ACHN (cell line): ENCODE measurements at regions not wholly inside any gene's neighbourhood (a gene's known extent, or its start where the extent isn't known, plus 50 kb on each side); places are given as distances from the start of the nearest gene placed in this dataset.
A peak's percentile ranks its signal among the peaks of the same experiment; 100 is the strongest.
"Not testable (repeated sequence)": the region's sequence is repeated elsewhere in the genome, so short reads cannot be mapped to it uniquely, and the experiment has no call there.

Experiments used
- DNase-seq: peaks from one replicate; pipeline ENCODE4 v3.0.0-alpha.2; 2015
- in situ Hi-C: cut with HindIII; loops from 2 replicates; pipeline ENCODE4 v1.10.0; 2017; ENCODE audit warnings: low sequenced_read_pairs, low pct_ligation_motif_present, low pct_unique_long_range_greater_than_20kb

DNA sequence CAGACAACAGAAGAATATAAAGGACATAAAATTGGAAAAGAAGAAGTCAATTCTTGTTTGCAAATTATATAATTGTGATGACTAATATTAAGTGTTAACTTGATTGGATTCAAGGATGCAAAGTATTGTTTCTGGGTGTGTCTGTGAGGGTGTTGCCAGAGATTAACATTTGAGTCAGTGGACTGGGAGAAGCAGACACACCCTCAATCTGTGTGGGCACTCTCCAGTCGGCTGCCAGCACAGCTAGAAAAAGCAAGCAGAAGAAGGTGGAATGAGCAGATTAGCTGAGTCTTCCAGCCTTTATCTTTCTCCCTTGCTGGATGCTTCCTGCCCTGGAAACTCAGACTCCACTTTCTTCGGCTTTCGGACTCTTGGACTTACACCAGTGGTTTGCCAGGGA is 51.7 kb downstream of the UBE2NL start:
- in situ Hi-C loops, result no loop called here
- no peak for DNase-seq

DNA sequence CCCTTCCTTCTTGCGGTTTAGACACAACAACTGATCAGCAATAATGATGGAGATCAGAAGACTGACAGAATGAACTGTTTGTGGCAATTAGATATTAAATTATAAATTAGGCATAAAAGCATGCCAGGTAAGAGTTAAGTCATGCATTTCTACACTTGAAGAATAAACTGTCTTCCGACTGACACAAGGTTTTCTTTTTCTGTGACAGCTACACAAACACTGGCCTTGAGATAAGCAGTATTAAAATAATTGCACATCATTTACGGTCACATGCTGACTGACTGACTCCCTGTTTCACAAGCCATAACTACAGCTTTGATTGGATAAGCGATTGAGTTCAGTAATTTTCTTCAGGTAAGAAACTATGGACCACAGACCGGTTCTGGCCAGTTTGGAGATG is 56.2 kb downstream of the UBE2NL start:
- DNase-seq, result no peak
- in situ Hi-C loops, result no loop called here

DNA sequence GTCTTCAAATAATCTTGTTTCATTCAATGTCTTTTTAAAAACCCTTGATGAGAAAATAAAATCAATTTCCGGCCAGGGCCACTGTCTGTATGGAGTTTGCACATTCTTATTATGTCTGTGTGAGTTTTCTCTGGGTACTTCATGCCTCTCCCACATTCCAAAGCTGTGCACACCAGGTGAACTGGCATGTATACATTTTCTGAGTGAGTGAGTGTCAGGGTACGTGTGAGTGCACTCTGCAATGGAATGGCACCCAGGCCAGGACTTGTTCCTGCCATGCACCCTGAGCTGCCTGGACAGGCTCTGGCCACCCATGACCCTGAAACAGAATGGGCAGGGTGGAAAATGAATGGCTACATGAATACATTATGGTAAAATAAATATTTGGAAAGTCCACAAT is 61.3 kb downstream of the UBE2NL start:
- no peak for DNase-seq

DNA sequence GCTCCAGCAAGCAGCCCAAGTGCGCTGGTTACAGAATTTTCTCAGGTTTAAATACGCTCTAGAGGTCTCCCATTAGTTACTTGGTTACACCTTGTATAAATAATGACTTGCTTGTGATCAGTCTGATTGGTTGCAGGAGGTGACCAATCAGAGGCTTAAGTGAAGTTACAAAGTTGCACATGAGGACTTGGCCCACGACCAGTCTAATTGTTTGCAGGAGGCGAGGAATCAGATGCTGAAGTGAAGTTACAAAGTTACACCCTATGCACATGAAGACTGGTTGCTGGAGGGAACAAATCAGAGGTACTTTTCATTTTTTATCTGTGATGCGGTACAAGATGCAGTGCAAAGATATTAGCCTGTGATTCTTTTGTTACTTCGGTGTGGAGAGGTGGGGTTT is 80.7 kb downstream of the UBE2NL start:
- in situ Hi-C loops, result no loop called here
- DNase-seq, result no peak

More for the DNA sequence above, 61.3 kb downstream of the UBE2NL start:
- in situ Hi-C loops, result no loop called here

DNA sequence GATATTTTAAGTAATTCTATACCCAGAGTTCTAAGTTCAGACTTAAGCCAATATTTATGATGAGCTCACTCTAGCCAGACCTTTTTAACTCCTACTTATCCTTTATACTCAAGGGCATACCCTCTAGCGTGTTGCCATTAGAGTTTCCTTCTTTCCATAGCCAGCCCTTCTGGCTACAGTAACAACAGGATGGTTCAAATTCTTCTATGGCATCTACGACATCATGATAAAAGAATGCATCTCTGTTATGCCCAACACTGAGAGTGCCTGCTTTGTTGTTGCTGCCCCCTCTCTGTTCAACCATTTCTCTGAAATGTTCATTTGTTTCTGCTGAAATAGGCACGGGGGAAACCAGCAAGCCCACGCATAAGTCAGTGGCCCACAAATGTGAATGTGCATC is 104.5 kb downstream of the UBE2NL start:
- peak; percentile 39 for DNase-seq
- in situ Hi-C loops, result no loop called here

DNA sequence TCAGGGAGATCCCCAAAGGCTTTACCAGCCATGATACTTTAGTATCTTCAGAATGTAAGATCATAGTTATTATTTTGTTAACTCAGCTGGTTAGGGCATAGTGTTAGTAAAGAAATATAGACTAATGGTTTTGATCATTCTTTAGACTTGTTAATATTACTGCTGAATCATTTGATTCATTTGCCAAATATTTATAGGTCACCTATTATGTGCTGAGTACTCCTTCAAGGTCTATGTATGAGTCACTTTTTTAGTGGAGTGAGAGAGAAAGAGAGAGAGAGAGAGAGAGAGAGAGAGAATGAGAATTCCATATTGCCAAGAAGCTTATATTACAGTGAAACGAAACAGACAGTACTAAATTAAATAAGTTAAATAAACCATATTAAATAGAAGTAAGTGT is 110.3 kb downstream of the UBE2NL start:
- in situ Hi-C loops, result no loop called here
- DNase-seq, result peak; percentile 47

DNA sequence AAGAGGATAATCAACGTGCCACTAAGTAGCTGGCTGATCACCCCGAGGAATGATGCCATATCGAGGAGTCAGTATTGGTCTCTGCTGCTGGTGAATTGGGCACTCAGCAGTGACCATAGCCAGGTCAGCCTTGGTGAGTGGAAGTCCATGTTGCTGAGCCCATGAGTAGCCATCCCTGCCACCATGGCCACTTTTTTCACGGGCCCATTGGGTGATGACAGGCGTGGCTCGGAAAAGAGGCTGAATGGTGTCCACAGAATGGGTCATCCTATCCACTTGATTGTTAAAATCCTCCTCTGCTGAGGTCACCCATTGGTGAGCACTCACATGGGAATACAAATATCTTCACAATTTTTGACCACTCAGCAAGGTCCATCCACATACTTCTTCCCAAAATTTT is 114.4 kb downstream of the UBE2NL start:
- DNase-seq, result no peak
- in situ Hi-C loops, result no loop called here

DNA sequence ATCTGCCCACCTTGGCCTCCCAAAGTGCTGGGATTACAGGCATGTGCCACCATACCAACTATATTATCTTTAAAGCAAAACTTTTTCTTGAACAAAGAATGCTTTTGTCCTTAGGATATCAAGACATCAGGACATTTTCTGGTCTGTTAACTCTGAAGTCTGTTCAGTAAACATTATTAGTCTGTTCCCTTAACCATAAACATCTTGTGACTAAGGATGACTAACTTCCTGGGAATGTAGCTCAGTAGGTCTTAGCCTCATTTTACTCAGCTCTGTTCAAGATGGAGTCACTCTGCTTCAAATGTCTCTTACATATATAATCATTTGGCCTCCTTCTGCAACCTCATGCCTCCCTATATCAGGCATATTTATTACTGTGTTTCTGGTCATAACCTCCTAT is 122.9 kb downstream of the UBE2NL start:
- DNase-seq, result peak; percentile 38
- in situ Hi-C loops, result no loop called here

DNA sequence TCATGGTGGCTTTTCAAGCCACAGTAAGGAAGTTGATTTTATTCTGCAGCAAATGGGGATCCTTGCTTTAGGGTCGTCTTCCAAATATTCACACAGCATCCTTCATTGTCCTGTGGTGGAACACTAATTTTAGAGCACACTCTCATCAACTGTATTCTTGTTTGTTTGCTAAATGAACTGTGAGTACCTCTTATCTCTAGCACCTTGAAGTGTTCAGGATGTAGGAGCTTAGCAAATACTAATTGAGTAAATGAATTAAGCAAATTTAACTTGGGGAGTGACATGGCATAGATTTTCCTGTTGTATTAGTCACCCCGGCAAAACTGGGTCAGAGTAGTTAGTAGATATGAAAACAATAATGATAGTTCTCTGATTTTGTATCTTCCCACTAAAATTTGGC is 156.9 kb downstream of the UBE2NL start:
- no peak for DNase-seq
- in situ Hi-C loops, result no loop called here

DNA sequence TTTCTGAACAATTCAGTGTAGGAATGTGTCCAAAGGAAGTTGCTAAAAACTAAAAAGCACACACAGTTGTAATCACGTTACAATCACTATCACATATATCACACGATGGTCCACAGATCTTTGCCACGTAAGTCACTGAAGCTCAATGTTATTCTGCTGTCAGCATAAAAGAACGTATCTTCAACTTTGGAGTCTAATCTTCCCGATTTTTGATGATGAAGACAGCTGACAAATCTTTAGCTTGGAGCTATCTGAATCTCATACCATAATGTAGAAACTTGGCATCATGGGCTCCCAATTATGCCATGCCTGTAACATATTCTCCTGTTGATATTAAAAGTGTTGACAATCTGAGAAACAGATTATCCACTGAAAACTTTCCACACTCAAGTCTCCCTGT is 158.4 kb downstream of the UBE2NL start:
- in situ Hi-C loops, result no loop called here
- no peak for DNase-seq

DNA sequence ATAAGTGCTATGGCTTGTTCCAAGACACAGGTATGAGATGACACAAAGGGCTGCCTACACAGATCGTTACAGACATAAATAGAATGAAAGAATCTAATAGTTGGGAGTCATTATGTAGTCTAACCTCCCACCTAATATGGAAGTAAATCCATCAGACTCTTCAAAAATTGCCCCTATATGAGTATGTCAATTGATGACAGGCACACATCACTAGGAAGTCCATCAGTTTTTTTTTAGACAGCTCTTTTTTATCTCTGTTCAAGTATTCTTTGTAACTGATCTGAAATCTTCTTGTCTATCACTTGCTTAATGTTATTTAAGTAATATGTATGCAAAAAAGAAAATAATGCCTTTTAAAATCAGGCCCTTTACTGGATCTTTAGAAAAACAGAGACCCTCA is 191.6 kb downstream of the UBE2NL start:
- DNase-seq, result no peak
- in situ Hi-C loops, result no loop called here

DNA sequence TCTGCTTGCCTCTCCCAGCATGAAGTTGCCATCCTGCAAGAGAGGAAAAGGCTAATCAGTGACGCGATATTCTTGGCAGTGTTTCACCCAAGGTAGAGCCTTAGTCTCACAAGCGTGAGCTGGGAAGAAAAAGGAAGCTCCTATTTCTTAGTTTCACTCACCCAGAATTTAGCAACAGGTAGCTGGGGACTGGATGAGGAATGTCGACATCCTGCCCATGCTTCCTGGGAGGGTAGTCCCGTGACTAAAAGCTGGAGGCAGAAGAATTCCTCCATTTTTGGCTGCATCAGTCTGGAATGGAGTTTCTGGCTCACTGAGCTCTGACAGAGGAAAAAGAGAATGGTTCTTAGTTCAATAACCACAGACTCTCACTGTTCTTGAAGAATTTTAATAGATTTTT is 198.4 kb downstream of the UBE2NL start:
- in situ Hi-C loops, DNase-seq: not testable (repeated sequence)

DNA sequence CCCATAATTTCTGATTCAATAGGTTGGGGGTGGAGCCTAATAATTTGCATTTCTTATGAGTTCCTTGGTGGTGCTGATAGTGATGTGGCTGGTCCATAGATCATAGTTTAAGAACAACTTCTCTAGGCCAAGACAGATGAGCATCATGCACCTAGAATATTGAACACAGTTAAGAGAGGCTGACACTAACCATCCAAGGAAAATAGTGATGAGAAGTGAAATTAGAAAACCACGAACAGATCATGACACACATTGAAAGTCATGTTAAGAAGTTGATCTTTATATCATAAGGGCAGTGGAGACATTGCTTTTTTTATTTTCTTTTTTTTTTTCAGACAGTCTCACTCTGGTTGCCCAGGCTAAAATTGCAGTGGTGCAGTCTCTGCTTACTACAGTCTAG is 205.8 kb downstream of the UBE2NL start:
- in situ Hi-C loops, DNase-seq: not testable (repeated sequence)

DNA sequence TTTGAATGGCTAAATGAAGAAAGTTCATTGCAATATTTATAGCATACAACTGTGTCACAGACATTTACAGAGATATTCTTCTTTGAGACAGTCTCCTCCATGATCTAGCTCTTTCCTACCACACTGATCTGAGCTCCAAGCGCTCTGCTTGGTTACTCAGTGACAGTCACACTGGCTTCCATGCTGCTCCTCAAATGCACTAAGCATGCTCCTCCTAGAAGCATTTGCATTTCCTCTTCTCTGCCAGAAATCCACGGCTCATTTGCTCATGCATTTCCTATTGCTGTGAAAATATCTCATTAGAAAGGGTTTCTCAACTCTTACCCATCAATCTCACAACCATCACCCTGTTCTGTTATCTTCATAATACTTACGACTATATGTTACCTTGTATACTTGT is 208.2 kb downstream of the UBE2NL start:
- in situ Hi-C loops, DNase-seq: not testable (repeated sequence)

DNA sequence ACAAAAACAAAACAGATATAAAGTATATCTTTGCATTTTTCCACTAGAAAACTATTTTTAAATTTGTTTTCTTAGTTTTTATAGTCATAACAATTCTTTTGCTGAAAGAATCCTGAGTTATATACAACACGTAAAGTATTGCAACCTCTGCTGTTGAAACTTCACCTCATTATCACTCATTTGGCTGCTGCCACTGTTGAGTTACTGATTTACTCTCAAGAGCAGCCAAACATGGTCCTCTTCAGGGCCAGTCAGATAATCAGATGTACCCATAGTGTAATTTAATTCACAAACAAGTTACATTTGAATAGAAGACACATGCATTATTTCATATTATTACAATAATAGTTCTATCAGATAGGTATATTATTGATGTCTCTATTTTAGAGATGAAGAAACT is 235.6 kb downstream of the UBE2NL start:
- in situ Hi-C loops, DNase-seq: not testable (repeated sequence)

DNA sequence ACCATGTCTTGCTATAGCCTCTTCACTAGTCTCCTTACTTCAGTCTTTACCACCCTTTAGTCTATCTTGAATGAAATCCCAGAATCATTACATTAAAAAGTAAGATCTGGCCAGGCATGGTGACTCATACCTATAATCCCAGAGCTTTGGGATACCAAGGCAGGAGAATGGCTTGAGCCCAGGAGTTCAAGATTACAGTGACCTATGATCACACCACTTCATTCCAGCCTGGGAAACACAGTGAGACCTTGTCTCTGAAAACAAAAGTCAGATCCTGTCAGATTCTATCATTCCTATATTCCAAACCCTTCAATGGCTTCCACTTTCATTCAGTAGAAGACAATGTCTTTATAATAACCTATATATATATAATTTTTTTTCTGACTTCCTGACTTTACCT is 237.7 kb downstream of the UBE2NL start:
- in situ Hi-C loops, DNase-seq: not testable (repeated sequence)

DNA sequence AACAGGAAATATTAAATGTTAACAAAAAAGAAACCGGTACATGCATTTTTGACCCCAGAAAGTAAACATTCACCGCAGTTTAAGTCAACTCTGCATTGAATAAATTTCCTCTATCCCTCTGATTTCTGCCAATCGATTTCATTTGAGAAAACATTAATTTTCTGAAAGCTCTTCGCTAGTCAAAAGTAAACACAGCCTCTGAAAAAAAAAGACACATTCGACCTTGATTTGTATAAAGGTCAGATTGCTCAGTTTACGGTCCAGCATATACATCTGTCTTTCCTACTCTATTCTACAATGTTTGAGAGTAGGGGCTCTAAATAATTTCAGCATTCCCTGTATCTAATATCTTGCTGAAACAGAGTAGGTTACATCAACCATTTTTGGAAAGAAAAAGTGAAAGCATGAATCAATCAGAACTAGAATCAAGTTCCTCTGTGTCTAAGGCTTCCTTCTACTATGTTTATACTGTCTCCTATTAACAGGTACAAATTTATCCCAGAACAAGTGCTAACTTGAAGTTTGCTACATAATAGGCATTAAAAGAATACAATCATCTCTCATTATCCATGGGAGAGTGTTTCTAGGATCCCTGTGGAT is 243.8 kb downstream of the UBE2NL start:
- DNase-seq, in situ Hi-C loops: not testable (repeated sequence)

DNA sequence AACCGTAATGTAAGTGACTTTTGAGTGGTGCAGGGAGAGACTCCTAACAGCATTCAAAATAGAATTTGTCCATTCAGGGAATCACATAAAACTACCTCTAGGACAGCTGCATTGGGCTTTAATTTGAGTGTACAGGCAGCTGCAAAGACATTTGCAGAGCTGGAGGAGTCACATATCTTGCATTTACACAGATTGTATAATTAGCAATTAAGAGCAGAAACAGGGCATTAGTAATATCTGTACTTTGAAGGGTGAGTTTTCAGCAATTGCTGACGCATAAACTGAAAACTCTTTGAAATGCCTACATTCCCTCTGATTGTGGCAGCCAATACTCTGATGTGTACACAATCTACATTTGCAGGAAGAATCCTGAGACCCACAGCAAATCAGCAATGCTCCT is 245.6 kb downstream of the UBE2NL start:
- in situ Hi-C loops, DNase-seq: not testable (repeated sequence)

DNA sequence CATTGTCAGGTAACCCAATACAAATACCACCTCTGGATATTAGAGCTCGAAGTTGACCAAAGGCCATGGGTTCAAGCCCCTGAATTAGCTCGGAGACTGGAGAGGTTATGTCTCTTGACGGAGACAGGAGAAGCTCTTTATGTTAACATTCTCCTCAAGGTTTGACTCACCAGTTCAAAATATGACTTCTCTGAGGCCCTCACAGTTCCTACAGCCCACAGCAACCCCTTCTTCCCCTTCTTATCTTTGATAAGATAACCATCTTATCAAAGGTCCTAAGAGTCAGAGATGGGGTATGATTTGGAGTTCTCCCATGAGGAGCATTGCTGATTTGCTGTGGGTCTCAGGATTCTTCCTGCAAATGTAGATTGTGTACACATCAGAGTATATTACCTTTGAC is 246.6 kb downstream of the UBE2NL start:
- DNase-seq, in situ Hi-C loops: not testable (repeated sequence)

DNA sequence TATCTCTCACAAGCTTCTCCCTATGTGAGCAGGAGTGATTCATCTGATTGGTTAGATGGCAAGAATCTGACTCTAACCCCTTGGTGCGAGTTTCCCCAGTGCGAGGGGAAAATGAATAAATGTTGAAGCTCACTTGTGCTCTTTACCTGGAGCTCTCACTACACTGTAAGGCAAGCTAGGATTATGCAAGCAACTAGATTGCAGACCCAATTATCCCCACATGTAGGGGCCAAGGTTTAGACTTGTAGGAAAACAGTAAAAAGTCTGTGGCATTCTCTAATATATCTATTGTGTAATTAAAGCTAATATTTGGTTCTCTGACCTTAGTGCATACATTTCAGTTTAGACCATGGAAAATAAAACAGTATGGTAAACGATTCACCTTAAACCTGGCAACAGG is 247.2 kb downstream of the UBE2NL start:
- DNase-seq, in situ Hi-C loops: not testable (repeated sequence)
